COLO668 (cell line): ENCODE measurements at regions not wholly inside any gene's neighbourhood (a gene's known extent, or its start where the extent isn't known, plus 50 kb on each side); places are given as distances from the start of the nearest gene placed in this dataset.
"Not testable (repeated sequence)": the region's sequence is repeated elsewhere in the genome, so short reads cannot be mapped to it uniquely, and the experiment has no call there.

ENCODE experiments used
- DNase-seq: peaks from one replicate; lab custom pipeline; 2025; ENCODE audit not compliant: unreplicated experiment; lab: John Stamatoyannopoulos, UW

DNA sequence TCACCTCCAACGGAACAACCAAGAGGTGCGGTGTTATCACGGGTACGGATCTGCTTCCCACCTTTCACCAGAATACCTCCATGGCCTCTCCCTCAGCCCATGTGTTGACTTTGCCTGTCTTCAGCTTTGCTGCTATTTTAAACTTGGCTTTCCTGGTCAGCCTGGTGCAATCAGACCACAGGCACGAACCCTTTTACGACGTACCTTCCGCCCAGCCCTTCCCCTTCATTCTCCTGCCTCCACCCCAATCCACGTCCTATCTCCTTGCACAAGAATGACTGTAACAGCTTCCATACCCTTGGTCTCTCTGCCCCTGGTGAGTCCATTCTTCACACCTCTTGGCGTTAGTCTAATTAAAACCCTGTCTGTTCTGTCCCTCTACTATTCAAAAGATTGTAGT, 431.7 kb downstream of the EFNB2 start:
- no peak for DNase-seq

DNA sequence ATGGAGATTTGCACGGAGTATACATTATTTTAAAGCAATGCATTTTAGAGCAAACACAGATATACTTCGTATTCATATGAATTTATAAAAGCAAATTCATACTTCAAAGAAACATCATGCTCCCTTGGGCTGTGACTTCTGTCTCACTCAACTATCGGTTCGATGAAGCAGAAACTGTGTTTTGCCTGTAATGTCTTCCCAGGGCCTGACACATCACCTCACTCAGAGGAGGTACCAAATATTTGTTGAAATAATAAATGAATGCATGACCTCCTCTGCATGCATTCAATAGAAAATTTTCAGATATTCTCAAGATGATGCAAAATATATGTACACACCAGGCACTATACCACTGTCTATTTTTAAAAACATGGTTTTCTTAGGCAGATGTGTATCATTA, 432.7 kb downstream of the EFNB2 start:
- no peak for DNase-seq

DNA sequence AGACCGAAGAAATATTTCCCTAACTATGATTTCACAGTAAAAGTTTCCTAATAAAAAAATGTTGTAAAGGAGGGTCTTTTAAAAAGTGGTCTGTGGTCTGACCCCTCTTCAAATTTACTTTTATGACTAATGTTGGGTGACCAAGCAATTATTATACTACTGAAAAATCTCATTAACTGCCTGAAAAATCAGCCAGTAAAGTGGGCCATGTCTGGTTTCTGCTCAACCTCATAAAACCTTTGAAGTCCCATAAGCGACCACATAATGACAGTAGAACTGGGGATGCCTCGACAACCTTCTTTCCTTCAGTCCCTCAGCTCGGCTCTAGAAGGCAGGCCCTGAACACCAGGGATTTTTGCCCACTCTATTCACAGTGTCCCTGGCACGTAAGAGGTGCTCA, 434.3 kb downstream of the EFNB2 start:
- no peak for DNase-seq

DNA sequence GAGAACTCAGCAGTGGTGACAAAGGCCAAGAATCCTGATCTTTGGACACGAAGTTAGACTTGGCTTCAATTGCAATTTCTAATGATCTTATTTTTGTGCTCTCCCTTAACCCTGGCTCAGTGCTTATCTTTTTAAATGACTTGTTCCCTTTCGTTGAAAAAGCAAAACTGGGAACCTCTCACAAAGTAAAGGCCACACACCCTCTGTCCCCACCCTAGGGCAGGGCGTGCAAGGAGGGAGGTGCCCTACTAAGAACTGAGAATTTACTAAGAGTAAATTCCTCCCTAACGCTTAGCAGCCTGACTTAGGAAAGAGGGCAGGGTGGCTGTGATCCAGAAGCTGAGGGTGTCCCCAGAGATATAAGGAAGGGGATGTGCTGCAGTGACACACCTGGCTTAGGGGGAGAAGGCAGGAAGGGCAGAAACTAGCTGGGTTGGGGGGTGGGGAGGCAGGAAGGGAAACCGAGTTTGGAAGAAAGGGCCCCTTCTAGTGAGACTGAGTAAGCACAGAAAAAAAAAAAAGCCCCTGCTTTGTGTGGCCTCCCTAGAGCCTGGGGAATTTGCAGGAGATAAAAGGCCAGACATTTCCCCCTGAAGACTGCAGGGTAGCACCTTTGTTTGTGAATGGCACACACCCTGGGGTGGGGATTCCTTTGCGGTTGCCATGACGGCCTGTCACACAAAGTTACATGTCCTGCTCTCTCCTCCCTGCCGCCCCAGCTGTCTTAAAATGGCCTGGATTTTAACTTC, 435.1 kb downstream of the EFNB2 start:
- DNase-seq, result no peak

DNA sequence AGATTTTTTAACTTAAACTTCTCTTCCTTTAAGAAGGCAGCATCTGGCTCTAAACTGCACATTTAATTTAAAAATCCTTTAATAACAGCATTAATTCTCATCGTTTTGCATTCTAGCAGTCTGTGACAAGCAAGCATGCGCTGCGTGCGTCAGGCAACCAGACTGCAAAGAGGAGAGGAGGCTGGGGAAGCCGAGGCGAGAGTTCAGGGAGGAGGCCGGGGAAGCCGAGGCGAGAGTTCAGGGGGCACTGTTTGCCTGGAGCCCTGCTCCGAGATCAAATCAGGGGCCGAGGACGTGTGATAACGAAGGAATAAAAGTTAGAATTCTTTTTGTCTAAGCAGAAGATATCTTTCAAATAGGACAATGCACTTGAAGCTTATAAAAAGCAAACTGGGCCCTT, 435.7 kb downstream of the EFNB2 start:
- DNase-seq, result no peak

DNA sequence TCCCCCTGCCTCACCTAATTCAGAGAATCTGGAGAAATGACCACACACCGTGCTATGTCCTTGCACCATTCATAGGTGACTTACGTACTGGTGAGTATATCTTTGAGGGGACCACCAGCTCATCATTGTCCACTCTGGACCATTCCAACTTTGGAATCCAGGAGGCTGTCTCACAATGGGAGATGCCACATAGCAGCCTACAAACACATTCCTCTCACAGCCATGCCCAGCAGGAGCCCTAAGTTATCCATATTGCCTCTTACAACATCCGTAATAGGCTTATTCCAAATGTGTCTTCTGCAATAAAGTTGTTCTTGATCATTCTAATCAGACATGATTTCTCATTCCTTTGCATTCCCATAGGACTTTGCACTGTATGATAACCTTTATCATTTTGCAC, 436.7 kb downstream of the EFNB2 start:
- DNase-seq, result no peak

DNA sequence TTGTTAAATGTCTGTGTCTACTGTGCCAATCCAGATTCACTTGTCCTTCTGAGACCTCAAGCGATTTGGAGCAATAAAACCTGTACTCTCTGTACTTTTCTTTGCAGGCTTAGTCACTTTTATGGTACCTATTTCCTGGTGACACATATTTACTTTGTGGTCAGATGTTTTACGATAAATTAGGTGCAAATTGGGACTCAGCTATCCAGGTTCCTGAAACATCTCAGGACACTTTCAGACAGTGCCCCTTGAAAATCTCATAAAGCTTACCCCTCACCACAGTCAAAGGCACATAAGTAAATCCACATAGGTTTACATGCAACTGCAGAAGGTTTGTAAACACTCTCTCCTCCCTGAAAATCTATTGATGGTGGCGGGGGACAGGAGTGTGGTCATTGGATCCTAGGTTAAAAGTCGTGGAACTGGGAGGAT, 438.8 kb downstream of the EFNB2 start:
- no peak for DNase-seq

DNA sequence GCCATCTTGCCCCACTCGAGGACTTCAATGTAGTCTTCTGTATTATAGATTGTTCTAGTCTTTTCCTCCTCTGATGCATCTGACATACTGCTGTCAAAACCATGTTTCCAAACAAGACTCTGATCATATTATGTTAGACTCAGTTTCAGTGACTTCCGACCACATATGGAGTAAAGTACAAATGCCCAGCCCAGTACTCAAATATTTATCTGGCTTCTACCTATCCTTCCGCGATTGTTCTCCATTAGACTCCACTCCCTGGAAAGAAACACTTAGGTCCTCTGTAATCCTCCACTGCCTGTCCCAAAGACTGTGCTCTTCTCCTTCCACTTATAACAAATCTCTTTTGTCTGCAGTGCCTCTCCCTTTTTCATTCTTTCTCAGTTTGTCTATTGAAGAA, 439.5 kb downstream of the EFNB2 start:
- no peak for DNase-seq

DNA sequence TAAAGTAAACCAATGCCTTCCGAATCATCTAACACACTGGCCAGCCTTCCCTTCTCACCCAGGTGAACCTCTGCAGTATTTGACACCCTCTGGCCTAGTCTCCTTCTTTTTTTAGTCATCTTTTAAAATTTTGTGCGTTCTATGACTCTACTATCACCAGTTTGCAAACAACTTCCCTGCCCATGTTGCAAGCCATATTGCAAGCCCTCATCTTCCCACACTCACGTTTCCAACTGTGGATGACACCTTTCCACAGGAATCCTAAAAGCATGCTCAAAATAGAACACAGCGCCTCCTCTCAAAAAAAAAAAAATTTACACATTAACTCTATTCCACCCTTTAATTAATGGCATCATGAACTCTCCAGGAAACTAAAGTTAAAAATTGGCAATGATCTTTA, 440.1 kb downstream of the EFNB2 start:
- no peak for DNase-seq

DNA sequence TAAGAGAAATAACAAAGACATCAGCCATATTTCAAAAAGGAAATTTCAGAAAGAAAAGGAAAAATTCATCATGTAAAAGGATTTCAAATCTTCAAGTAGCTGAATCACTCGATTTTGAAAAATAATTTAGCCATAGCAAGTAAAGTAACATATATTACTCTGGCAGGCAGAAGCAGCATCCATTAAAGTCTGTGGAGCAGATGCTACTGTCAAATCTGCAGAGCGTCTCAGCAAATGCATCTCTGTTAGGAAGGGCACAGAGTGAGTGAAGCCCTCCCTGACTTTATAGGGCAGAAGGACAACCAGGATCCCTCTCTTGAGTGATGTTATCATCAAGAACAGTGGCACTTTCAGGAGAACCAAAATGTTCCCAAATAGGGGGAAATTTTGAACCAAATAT, 445.5 kb downstream of the EFNB2 start:
- DNase-seq, result no peak

DNA sequence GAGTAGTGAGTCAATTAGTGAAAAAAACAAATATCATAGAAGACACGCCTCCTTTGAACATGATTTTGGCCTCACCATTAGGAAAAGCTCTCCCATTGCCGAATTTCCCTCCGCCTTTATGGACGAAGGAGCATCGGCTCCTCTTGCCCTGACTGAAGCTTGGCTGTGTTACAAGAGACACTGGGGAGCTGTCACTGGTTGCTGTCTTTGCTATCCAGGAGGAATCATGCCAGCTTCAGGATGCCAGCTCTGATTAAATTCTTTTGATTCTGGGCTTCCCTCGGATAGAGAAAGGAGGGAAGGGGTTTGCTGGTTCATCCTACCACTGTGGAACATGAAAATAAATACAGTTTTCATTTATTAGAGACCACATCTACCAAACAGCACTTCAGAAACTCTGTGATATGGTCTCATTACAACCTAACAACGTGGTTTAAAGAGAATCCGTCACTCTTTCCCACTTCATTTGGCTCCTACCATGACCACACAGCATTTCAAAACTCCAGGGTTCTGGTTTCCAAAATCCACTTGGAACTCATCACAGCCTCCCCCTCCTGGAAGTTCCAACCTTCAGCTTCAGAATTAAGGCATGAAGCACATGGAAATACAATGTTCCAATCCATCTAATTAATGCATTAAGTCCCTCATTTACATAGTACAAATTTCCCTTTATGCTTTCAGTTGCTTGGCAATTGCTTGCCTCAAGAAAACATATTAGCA, 446.0 kb downstream of the EFNB2 start:
- DNase-seq, result no peak

DNA sequence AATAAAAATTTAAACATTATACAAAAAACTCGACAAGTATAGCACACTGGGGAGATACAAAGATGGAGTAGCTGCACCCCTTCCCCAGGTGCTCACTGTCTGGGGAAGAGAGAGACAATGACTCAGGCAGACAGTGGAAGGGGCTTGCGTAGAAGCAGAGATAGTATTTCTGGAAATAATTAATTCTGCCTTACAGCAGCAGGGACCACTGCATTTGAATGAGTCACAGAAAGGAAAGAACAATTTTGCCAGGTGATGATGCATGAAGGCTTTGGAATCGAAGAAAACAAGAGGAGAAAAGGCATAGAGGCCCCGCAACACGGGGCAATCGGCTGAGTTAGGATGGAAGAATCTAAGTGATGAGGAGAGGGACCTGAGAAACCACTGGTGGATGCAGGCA, 447.4 kb downstream of the EFNB2 start:
- DNase-seq, result no peak

DNA sequence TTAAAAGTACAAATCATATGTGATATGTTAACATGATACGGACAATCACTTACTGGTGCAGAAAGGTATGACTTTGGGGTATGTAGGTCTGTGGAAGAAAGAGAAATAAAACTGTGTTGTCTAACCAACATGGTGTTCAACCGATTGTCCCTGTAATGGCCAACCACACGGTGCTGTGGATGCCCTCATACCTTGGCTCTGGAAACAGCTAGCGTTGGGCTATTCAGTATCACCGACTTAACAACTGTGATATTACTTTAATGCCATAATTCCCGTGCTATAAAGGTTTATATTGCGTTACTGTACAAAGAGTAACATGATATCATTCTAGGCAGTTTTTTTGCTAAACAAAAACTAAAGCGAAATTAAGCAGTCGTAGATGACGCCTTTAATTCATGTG, 448.3 kb downstream of the EFNB2 start:
- DNase-seq, result no peak

DNA sequence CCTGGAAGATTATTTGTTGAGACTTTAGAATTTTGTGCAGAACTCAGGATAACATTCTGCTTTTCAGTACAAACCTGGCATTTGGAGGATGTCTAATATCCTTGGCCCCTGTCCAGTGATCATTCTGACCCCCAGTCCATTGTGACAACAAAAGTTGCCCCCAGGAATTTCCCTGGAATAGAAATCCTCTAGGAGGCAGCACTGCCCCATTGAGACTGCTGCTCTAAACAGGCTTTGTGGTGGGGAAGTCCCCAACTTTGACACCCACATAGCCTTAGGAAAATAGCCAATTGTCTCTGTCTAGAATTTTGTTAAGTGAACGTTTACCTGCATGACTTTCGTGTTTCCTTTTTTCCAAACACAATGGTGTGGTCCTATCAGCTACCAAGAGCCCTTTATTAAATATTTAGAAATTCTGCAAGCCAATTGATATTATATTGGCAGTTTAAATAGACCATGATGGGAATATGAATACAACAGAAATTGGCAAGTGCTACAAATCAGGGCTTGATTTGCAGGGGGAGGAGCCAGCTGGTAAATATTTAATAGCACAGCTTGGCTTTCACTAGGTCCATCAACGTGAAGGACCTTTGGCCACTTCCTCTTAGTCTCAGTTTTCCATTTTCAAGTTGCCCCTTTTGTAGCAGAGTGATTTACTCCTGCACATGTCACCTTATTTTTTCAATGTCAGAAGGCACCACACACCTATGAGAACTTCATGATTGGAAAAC, 451.7 kb downstream of the EFNB2 start:
- peak; percentile 43 for DNase-seq

DNA sequence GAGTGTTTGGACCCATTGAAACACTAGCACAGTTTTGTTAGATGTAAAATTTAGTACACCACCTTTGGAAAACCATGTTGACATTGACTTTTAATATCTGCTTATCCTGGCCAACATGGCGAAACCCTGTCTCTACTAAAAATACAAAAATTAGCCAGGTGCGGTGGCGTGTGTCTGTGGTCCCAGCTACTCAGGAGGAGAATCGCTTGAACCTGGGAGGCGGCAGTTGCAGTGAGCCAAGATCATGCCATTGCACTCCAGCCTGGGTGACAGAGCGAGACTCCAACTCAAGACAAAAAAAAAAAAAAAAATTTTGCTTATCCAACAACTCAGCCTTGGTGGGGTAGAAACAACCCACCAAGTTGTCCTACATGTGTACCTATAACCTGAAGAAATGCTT, 454.2 kb downstream of the EFNB2 start:
- not testable (repeated sequence) for DNase-seq

DNA sequence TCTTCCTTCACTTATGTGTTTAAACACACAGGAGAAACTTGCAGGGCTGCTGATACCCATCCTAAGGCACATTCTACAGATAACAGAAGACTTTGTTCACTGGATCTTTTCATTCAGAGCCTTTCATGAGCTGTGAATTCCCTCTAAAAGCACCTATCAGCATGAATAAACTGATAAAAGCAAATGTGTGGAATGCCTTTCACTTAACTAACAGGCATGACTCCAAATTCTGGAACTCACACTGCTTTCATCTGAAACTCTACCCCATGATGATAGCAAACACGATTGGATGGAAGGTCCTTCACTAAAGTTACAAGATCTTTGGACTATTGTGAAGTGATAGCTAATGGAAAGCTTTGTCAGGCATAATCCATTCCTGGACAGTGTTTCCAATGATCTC, 457.3 kb downstream of the EFNB2 start:
- no peak for DNase-seq

DNA sequence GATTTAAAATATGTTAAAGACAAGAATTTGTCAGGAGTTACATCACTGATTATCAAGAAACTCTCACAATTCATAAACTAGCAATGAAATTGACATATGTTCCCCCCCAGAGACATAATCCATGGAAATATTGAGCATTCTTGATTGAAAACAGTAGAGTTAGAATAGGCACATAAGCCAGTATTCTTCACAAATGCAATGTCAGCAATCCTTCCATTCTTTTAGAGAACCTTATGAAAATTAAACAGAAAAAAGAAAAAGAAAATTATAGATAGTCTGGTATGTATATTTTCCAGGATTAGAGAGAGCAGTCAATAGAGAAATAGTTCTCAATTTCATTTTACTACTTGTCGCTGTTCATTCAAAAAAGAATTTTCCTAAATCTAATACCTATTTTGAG, 458.4 kb downstream of the EFNB2 start:
- DNase-seq, result no peak

DNA sequence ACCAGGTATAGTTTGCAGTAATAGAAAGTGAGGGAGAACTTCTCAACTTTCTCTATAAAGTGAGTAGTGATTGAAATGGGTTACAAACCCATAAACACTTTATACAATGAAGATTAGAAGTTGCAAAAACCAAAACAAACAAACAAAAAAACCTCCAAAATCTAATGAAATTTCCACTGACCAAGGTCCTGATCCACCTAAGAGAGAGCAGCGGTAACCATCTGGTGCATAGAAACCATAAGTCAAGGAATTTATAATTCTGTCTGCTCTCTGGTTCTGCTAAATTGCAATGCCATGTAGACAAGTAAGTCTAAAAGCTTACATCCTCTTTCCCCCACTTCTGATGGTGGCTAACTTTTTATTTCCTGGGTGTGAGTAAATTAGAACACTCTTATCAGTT, 463.4 kb downstream of the EFNB2 start:
- no peak for DNase-seq

DNA sequence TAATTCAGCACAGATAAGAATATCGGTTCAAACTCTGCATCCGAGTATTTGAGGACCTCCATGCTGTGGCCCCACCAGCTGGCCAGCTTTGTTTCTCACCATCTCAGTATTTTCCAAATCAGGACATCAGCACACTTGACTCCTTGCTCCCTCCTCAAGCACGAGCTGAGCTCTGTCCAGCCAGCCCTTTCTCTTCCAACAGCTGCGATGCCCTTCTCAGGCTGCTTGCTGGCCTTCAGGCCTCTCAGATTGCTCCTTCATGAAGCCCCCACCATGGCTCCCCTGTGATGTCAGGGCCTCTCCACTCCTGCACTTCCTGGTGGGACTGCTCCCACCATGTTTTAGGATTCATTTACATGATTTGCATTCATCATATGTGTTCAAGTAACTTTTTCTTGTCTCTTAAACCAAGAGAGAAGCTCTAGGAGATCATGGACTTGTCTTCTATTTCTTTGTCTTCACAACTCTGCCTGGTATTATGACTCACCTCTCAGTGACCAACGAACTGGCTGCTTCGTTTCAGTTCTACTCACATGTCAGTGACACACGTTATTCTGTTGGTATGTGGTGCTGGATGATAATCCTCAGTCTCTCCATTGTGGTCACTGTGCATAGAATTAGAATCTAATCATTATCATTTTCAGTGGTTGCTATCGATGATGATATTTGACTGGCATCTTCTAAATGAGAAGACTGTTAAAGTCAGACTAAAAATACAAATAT, 471.7 kb downstream of the EFNB2 start:
- DNase-seq, result no peak

DNA sequence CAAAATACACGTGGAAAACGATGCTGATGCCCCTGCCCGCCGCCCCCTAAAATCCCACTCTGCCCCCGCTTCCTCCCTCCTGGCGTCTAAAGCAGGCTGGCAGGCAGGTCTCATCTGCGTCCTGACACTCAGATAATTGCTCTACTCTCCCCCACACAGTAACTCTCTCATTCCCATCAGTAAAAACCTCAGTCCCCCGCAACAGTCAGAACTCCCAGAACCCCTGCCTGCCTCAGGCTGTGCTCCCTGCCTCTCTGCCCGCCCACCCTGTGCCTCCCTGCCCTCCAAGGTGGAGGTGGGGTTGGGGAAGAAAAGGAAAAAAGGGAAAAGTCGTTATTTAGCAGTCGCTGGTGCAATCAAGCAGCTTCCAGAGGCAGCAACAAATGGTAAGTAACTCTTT, 473.7 kb downstream of the EFNB2 start:
- DNase-seq, result no peak

DNA sequence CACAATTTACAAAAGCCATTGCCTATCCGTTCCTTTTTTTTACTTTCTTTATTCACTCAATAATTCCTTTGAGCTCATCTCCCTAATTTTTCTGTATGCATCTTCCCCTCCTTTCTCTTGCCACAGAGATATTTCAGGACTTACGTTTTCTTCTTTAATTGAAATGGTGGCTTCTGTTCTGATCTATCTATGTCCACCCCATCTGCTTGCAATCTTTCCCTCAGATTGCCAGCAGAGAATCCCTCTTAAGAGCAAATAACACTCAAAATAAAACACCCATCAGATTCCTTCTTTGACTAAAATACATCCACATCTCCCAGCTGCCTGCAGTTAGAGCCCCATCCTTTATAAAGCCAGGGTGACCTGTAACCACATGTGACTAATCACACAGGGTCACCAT, 478.6 kb downstream of the EFNB2 start:
- DNase-seq, result no peak
